Lower leg skin (tissue), 3 donors: ENCODE measurements at regions not wholly inside any gene's neighbourhood (a gene's known extent, or its start where the extent isn't known, plus 50 kb on each side); places are given as distances from the start of the nearest gene placed in this dataset.

ENCODE experiments used
- POLR2A ChIP-seq, 2 donors: fragments of 450-650 bp; IDR thresholded peaks; one replicate each; pipeline ENCODE4 v1.6.1; 2016 to 2017; ENCODE audit warnings: antibody characterized with exemption in 2 of 2, mild to moderate bottlenecking in 1 of 2, moderate library complexity in 1 of 2
- TF ChIP-seq, protein P1 (sequence below), 3 donors: fragments of 450-650 bp; IDR thresholded peaks; one replicate each; pipeline ENCODE4 v1.5.1; 2016; ENCODE audit warnings: antibody characterized with exemption in 3 of 3, mild to moderate bottlenecking in 3 of 3, moderate library complexity in 2 of 3

DNA sequence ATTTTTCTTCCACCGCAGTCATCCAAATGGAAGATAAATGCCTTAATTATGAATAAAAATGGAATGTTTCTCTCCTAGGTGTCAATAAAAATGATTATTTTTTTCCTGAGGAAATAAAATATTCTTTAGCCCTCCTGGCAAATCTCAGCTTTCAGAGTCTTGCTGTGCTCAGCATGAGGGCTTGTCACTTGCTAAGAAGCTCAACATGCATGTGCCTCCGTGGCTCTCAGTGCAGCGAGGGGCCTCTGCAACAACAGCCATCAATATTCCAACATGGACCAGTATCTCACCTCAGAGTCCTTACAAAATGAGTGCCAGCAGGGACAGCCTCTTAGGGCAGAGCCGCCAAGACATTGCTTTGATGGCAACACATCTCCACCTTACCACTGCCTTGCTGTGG is 159.5 kb upstream of the TMPO start:
- TF ChIP-seq, protein P1, sequence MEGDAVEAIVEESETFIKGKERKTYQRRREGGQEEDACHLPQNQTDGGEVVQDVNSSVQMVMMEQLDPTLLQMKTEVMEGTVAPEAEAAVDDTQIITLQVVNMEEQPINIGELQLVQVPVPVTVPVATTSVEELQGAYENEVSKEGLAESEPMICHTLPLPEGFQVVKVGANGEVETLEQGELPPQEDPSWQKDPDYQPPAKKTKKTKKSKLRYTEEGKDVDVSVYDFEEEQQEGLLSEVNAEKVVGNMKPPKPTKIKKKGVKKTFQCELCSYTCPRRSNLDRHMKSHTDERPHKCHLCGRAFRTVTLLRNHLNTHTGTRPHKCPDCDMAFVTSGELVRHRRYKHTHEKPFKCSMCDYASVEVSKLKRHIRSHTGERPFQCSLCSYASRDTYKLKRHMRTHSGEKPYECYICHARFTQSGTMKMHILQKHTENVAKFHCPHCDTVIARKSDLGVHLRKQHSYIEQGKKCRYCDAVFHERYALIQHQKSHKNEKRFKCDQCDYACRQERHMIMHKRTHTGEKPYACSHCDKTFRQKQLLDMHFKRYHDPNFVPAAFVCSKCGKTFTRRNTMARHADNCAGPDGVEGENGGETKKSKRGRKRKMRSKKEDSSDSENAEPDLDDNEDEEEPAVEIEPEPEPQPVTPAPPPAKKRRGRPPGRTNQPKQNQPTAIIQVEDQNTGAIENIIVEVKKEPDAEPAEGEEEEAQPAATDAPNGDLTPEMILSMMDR (IDR thresholded peaks at IDR 0.05), result no peak
- TF ChIP-seq POLR2A (IDR thresholded peaks at IDR 0.05), result no peak
